Pancreas (tissue), 10 donors: ENCODE measurements at regions not wholly inside any gene's neighbourhood (a gene's known extent, or its start where the extent isn't known, plus 50 kb on each side); places are given as distances from the start of the nearest gene placed in this dataset.
A peak's percentile ranks its signal among the peaks of the same experiment; 100 is the strongest.

Source experiments
- ATAC-seq, 4 donors: fragments of 200-7000 bp; cut with Tn5 transposase; one replicate each; pipeline versions ENCODE4 v1.8.0 to v1.9.1; 2020; ENCODE audit warnings: mild to moderate bottlenecking in 4 of 4, moderate library complexity in 4 of 4
- DNase-seq, 6 donors: peaks; one replicate each; pipeline ENCODE4 v3.0.0-alpha.2; 2020
- FAIRE-seq: peaks from 2 replicates; lab custom pipeline; 2012; peaks lifted over from hg19 to GRCh38; lab: Jason Lieb, UNC
- H3K27ac ChIP-seq, 4 donors: fragments of 200-600 bp; sonication (generic); 1 replicate in 3 of 4; 2 replicates in 1 of 4; pipeline versions ENCODE4 v1.5.0 to v1.8.0; 2020
- H3K27me3 ChIP-seq, 4 donors: fragments of 200-600 bp; one replicate each; pipeline ENCODE4 v1.8.0; 2021
- H3K36me3 ChIP-seq, 3 donors: fragments of 200-600 bp; sonication (generic) in 1 of 3; one replicate each; pipeline versions ENCODE4 v1.5.0 to v1.8.0; 2020 to 2021
- H3K4me1 ChIP-seq, 3 donors: fragments of 200-600 bp; one replicate each; pipeline ENCODE4 v1.8.0; 2021
- H3K4me3 ChIP-seq, 4 donors: fragments of 200-600 bp; sonication (generic) in 2 of 4; one replicate each; pipeline versions ENCODE4 v1.5.0 to v1.8.0; 2020 to 2021
- H3K9me3 ChIP-seq, 4 donors: fragments of 200-600 bp; one replicate each; pipeline ENCODE4 v1.8.0; 2021
- CTCF ChIP-seq, 4 donors: fragments of 200-600 bp; sonication (generic) in 3 of 4; IDR thresholded peaks; one replicate each; pipeline versions ENCODE4 v1.5.0 to v1.8.0; 2021; ENCODE audit warnings: antibody characterized with exemption in 4 of 4
- WGBS, 2 donors: extraction: QIAGEN DNeasy Blood & Tissue Kit; methylation state at CpG; one replicate each; pipeline ENCODE4 v1.1.7; 2013; 5-methylcytosine and 5-hydroxymethylcytosine counted together
- intact Hi-C, 3 donors: fragments of 100-400 bp; cut with DNase I; formaldehyde crosslinking; loops; one replicate each; pipeline versions ENCODE4 v1.11.1 to v1.14.2; 2022
- donor health status: healthy with polysubstance abuse.
- donor health status: DM: no; HTN: no; CAD: no; lungs with moderate emphysema.
- donor health status: DM: no; HTN: no; CAD: no.
- donor health status: control.
- donor health status: control.
- donor health status: Bipolar disorder and iron deficiency.
- donor health status: DM: yes; HTN: yes; CAD: no.
- donor health status: DM: no; HTN: no; CAD: no.
- donor health status: DM: no; HTN: no; CAD: no.
- donor health status: DM: yes; HTN: yes; CAD: no.

- intact Hi-C loops = no loop called here
- Histone ChIP-seq H3K4me3 (no peak overlapping the region), H3K36me3 (no peaks in the 10 kb centered on the region), H3K27me3 (no peaks in the 10 kb centered on the region), H3K4me1 (no peaks in the 10 kb centered on the region), H3K27ac (no peak overlapping the region), H3K9me3 (no peaks in the 10 kb centered on the region)
- no peak for FAIRE-seq
- no peak for TF ChIP-seq CTCF (IDR thresholded peaks at IDR 0.05)
- 36 to 43% methylated on average over 3 of the region's 3 CpGs for WGBS, 2 donors
- ATAC-seq = no peak
- DNase-seq = no peak
Measured at GRCh38 chr21:17185674-17186073, 327.2 kb upstream of the CXADR start.

DNA sequence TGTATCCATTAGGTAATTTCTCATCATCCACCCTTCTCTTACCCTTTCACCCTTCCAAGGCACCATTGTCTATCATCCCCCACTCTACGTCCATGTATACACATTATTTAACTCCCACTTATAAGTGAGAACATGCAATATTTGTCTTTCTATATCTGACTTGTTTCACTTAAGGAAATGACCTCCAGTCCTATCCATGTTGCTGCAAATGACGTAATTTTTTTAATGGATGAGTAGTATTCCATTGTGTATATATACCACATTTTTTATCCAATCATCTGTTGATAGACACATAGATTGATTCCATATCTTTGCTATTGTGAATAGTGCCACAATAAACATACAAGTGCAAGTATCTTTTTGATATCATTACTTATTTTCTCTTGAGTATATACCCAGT is 322.9 kb upstream of the CXADR start:
- FAIRE-seq = no peak
- no peak for TF ChIP-seq CTCF (IDR thresholded peaks at IDR 0.05)
- WGBS, 2 donors = 50 to 60% methylated on average over 2 of the region's 2 CpGs

GRCh38 chr21:17191346-17191993 is 321.4 kb upstream of the CXADR start:
- ATAC-seq (no peak), DNase-seq (peak in 1 of 6 donors; percentile 16), FAIRE-seq (no peak)
- WGBS, 2 donors = 49 to 59% methylated on average over 1 of the region's 1 CpG
- H3K27ac ChIP-seq = no peak overlapping the region
- H3K4me3 ChIP-seq = no peak overlapping the region
- no peaks in the 10 kb centered on the region for H3K9me3 ChIP-seq
- H3K27me3 ChIP-seq = no peaks in the 10 kb centered on the region
- TF ChIP-seq CTCF (IDR thresholded peaks at IDR 0.05) = no peak
- no peaks in the 10 kb centered on the region for H3K36me3 ChIP-seq
- intact Hi-C loops = no loop called here
- no peaks in the 10 kb centered on the region for H3K4me1 ChIP-seq

More for the DNA sequence above, 322.9 kb upstream of the CXADR start:
- no peaks in the 10 kb centered on the region for H3K4me1 ChIP-seq
- H3K4me3 ChIP-seq = no peak overlapping the region
- ATAC-seq (no peak), DNase-seq (no peak)
- no peaks in the 10 kb centered on the region for H3K27me3 ChIP-seq
- no peaks in the 10 kb centered on the region for H3K36me3 ChIP-seq
- no peak overlapping the region for H3K27ac ChIP-seq
- no peaks in the 10 kb centered on the region for H3K9me3 ChIP-seq
- intact Hi-C loops = no loop called here

GRCh38 chr21:17195351-17195750 is 317.5 kb upstream of the CXADR start:
- H3K27ac ChIP-seq = no peak overlapping the region
- H3K4me1 ChIP-seq = no peaks in the 10 kb centered on the region
- H3K9me3 ChIP-seq = no peaks in the 10 kb centered on the region
- WGBS, 2 donors = 50 to 61% methylated on average over 1 of the region's 1 CpG
- FAIRE-seq = no peak
- ATAC-seq = no peak
- no peaks in the 10 kb centered on the region for H3K27me3 ChIP-seq
- intact Hi-C loops = no loop called here
- no peak for TF ChIP-seq CTCF (IDR thresholded peaks at IDR 0.05)
- no peak for DNase-seq
- no peak overlapping the region for H3K4me3 ChIP-seq
- no peaks in the 10 kb centered on the region for H3K36me3 ChIP-seq

GRCh38 chr21:17195976-17196375 is 316.9 kb upstream of the CXADR start:
- H3K4me3 ChIP-seq = no peak overlapping the region
- TF ChIP-seq CTCF (IDR thresholded peaks at IDR 0.05) = no peak
- WGBS, 2 donors = 14 to 18% methylated on average over 1 of the region's 1 CpG
- H3K27ac ChIP-seq = no peak overlapping the region
- H3K9me3 ChIP-seq = no peaks in the 10 kb centered on the region
- no peaks in the 10 kb centered on the region for H3K27me3 ChIP-seq
- no peak for ATAC-seq
- H3K4me1 ChIP-seq = no peaks in the 10 kb centered on the region
- DNase-seq = no peak
- intact Hi-C loops = no loop called here
- no peak for FAIRE-seq
- no peaks in the 10 kb centered on the region for H3K36me3 ChIP-seq
